ENCODE measurements at regions not wholly inside any gene's neighbourhood (a gene's known extent, or its start where the extent isn't known, plus 50 kb on each side); places are given as distances from the start of the nearest gene placed in this dataset.
A peak's percentile ranks its signal among the peaks of the same experiment; 100 is the strongest.

GRCh38 chr10:52650873-52651272 is 121.7 kb downstream of the MBL2 start:
- no peak for DNase-seq

GRCh38 chr10:52651293-52651692 is 121.3 kb downstream of the MBL2 start:
- DNase-seq: no peak

- no peak for DNase-seq
Observed at GRCh38 chr10:52652431-52653262, 119.9 kb downstream of the MBL2 start.

- DNase-seq: peak; percentile 65 to 75
Observed at GRCh38 chr10:52653263-52653909, 119.2 kb downstream of the MBL2 start.

- no peak for DNase-seq
Observed at GRCh38 chr10:52654201-52654600, 118.4 kb downstream of the MBL2 start.

GRCh38 chr10:52658112-52658511 is 114.5 kb downstream of the MBL2 start:
- DNase-seq: no peak

- no peak for DNase-seq
Observed at GRCh38 chr10:52659085-52659484, 113.5 kb downstream of the MBL2 start.

- no peak for DNase-seq
Observed at GRCh38 chr10:52662256-52662655, 110.3 kb downstream of the MBL2 start.

GRCh38 chr10:52663161-52663560 is 109.4 kb downstream of the MBL2 start:
- DNase-seq: no peak

GRCh38 chr10:52664629-52665028 is 108.0 kb downstream of the MBL2 start:
- no peak for DNase-seq

- DNase-seq: no peak
Observed at GRCh38 chr10:52665821-52666220, 106.8 kb downstream of the MBL2 start.

GRCh38 chr10:52666931-52667330 is 105.7 kb downstream of the MBL2 start:
- DNase-seq: no peak

GRCh38 chr10:52668024-52668423 is 104.6 kb downstream of the MBL2 start:
- no peak for DNase-seq

GRCh38 chr10:52672880-52673279 is 99.7 kb downstream of the MBL2 start:
- no peak for DNase-seq

GRCh38 chr10:52673468-52673867 is 99.1 kb downstream of the MBL2 start:
- no peak for DNase-seq

GRCh38 chr10:52674474-52674873 is 98.1 kb downstream of the MBL2 start:
- DNase-seq: no peak

GRCh38 chr10:52677086-52677485 is 95.5 kb downstream of the MBL2 start:
- no peak for DNase-seq

- DNase-seq: no peak
Observed at GRCh38 chr10:52678611-52679010, 94.0 kb downstream of the MBL2 start.

- no peak for DNase-seq
Observed at GRCh38 chr10:52679117-52679516, 93.5 kb downstream of the MBL2 start.

GRCh38 chr10:52682766-52683165 is 89.8 kb downstream of the MBL2 start:
- peak; percentile 19 to 29 for DNase-seq

GRCh38 chr10:52683776-52684175 is 88.8 kb downstream of the MBL2 start:
- DNase-seq: no peak

GRCh38 chr10:52688899-52689298 is 83.7 kb downstream of the MBL2 start:
- no peak for DNase-seq

GRCh38 chr10:52696232-52696631 is 76.4 kb downstream of the MBL2 start:
- no peak for DNase-seq

GRCh38 chr10:52701647-52702046 is 70.9 kb downstream of the MBL2 start:
- DNase-seq: no peak
